AG10803 (cell line): ENCODE measurements at regions not wholly inside any gene's neighbourhood (a gene's known extent, or its start where the extent isn't known, plus 50 kb on each side); places are given as distances from the start of the nearest gene placed in this dataset.
"Not testable (repeated sequence)": the region's sequence is repeated elsewhere in the genome, so short reads cannot be mapped to it uniquely, and the experiment has no call there.

Experiments used
- DNase-seq: peaks from one replicate; pipeline ENCODE4 v3.0.0; 2010; ENCODE audit warnings: low read depth
- H3K4me3 ChIP-seq: 2 replicates; pipeline ENCODE4 v1.5.1; 2011; ENCODE audit warnings: mild to moderate bottlenecking, low read length, control low read depth
- TF ChIP-seq, protein P1 (sequence below): conservative IDR thresholded peaks from 2 replicates; pipeline ENCODE4 v1.5.1; 2011; ENCODE audit warnings: mild to moderate bottlenecking, low read length, control low read depth, inconsistent platforms

DNA sequence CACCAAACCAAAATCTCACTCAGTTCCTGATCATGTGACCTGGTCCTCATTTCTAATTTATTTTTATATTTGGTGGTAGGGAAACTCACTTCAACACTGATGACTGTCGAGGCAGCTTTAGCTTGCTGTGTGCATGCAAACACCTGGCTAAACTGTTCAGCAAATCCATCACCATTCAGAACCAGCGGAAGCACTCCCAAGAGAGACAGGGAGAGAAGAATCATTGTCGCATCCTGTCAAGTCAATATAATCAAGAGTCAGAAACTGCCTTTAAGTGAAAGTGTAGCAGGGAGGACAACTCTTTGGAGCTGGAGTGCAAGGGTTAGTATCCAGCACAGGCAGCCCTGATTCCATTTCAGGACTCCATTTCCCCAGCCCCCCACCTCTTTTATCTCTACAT is 300.7 kb downstream of the XPNPEP1 start:
- TF ChIP-seq, protein P1, sequence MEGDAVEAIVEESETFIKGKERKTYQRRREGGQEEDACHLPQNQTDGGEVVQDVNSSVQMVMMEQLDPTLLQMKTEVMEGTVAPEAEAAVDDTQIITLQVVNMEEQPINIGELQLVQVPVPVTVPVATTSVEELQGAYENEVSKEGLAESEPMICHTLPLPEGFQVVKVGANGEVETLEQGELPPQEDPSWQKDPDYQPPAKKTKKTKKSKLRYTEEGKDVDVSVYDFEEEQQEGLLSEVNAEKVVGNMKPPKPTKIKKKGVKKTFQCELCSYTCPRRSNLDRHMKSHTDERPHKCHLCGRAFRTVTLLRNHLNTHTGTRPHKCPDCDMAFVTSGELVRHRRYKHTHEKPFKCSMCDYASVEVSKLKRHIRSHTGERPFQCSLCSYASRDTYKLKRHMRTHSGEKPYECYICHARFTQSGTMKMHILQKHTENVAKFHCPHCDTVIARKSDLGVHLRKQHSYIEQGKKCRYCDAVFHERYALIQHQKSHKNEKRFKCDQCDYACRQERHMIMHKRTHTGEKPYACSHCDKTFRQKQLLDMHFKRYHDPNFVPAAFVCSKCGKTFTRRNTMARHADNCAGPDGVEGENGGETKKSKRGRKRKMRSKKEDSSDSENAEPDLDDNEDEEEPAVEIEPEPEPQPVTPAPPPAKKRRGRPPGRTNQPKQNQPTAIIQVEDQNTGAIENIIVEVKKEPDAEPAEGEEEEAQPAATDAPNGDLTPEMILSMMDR: no peak
- H3K4me3 ChIP-seq: no peak overlapping the region
- no peak for DNase-seq

DNA sequence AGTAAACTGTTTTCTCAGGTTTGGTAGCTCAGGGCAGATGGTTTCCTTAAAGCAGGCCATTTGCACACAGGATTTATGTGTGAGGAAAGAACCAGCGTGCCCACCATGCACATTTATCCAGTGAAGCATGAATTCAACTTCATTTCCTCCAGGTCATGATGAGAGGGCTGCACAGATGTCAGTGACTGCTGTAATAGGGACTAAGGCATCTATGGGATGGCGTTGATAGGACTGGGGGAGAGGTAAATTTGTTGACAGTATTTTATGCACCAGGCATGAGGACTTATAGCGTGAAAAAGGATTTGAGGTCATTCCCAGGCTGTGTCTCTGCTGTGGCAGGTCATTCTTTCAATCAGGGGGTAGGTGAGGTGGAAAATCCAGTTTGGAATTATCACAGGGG is 302.9 kb downstream of the XPNPEP1 start:
- TF ChIP-seq, protein P1: no peak
- DNase-seq: no peak
- no peak overlapping the region for H3K4me3 ChIP-seq

DNA sequence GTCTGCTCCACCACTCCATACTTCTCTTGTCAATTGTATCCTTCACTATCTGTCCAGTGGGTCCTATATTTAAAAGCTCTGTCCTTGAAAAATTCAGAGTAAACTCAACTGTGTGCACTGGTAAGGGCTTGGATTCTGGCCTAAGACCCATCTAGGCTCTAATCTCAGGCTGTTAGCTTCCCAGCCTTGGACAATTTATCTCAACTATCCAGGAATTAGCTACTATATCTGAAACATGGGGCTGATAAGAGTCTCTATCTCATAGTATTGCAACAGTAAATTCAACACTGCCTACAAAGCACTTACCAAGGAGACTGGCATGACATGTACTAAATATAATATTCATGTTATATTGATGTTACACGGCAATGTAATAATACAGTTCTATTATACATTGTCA is 303.4 kb downstream of the XPNPEP1 start:
- no peak for DNase-seq
- TF ChIP-seq, protein P1: no peak
- H3K4me3 ChIP-seq: no peak overlapping the region

DNA sequence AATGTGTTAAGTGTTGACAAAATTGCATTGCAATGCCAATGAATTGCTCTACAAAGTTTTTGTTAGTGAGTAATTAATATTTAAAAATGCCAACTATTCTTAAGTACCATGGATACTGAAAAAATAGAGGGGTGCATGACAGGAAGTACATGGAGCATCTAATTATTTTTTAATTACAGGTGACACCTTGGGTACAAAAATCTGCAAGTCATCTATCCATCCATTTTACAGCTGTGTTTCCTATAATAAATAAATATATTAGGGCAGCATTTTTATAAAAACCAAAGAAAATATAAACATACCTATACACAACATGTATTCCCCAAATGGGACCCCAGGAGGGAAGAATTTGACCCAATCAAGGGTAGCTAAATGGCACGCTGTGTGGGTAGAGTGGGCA is 304.6 kb downstream of the XPNPEP1 start:
- TF ChIP-seq, protein P1: no peak
- DNase-seq: no peak
- no peak overlapping the region for H3K4me3 ChIP-seq

DNA sequence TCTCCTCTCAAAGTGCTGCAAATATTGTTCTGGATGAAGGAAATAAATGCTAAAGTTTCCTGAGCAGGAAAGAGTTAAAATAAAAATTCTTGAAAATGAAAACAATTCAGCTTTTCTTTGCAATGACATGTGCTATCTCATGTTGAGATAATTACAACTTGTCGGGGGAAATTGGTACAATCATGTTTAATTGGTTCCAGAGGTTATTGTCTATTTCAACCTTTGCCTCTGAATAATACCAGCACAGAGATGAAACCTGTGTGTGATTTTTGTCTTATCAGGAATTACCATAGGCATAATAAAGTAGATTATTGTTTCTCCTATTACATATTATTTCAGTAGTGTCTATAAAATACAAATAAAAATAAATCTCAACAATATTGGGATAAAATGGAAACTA is 305.0 kb downstream of the XPNPEP1 start:
- TF ChIP-seq, protein P1: no peak
- no peak for DNase-seq
- no peak overlapping the region for H3K4me3 ChIP-seq

DNA sequence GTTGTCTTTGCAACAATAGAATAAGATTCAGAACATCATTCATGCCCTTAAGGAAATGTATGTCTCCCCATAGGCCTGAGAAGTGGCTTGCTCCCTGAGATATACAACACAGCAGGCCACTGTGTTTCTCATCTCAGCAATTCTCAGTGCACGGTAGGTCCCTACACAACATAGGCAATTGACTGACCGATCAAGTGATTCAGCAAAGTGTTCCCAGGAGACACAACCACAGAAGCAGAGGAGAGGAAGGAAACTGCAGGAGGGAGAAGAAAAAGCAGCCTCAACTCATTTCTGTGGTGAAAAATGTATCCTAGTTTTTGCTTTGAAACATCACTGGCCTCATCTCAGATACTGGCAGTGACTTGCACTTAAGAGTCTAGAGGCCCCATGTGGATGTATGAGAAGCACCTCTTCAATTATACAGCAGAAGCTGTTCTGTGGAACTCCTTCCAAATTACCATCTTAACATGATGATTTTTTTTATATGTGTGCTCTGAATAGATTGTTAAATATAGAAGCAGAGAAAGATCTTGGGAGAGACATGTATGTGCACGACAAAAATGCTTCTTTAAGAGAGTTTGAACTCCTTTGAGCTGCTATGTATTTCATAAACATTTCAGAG is 306.8 kb downstream of the XPNPEP1 start:
- DNase-seq: no peak
- TF ChIP-seq, protein P1: no peak
- H3K4me3 ChIP-seq: no peak overlapping the region

DNA sequence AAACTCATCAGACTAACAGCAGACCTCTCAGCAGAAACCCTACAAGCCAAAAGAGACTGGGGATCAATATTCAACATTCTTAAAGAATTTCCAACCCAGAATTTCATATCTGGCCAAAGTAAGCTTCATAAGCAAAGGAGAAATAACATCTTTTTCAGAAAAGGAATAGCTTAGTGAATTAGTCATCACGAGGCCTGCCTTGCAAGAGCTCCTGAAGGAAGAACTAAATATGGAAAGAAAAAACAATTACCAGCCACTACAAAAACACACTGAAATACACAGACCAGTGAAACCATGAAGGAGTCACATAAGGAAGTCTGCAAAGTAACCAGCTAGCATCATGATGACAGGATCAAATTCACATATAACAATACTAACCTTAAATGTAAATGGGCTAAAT is 328.0 kb downstream of the XPNPEP1 start:
- DNase-seq, H3K4me3 ChIP-seq: not testable (repeated sequence)

DNA sequence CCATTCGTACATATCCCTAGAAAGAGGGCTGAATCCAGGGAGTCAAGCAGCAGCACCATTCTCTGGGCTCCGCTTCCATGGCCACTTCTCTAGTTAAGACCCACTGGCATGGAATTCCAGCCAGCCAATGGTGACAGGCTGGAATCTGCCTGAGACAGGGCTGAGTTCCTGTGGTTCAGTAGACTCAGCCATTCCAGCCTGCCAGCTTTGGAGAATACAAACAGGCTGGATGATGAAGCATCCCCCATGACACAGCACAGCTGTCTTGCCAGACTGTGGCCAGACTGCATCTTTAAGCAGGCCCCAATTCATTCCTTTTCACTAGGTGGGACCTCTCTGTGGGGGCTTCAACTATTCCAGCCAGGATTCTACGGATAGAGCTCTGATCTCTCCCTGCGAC is 329.6 kb downstream of the XPNPEP1 start:
- no peak overlapping the region for H3K4me3 ChIP-seq
- TF ChIP-seq, protein P1: no peak
- DNase-seq: peak; percentile 5
